ENCODE measurements at regions not wholly inside any gene's neighbourhood (a gene's known extent, or its start where the extent isn't known, plus 50 kb on each side); places are given as distances from the start of the nearest gene placed in this dataset.

DNA sequence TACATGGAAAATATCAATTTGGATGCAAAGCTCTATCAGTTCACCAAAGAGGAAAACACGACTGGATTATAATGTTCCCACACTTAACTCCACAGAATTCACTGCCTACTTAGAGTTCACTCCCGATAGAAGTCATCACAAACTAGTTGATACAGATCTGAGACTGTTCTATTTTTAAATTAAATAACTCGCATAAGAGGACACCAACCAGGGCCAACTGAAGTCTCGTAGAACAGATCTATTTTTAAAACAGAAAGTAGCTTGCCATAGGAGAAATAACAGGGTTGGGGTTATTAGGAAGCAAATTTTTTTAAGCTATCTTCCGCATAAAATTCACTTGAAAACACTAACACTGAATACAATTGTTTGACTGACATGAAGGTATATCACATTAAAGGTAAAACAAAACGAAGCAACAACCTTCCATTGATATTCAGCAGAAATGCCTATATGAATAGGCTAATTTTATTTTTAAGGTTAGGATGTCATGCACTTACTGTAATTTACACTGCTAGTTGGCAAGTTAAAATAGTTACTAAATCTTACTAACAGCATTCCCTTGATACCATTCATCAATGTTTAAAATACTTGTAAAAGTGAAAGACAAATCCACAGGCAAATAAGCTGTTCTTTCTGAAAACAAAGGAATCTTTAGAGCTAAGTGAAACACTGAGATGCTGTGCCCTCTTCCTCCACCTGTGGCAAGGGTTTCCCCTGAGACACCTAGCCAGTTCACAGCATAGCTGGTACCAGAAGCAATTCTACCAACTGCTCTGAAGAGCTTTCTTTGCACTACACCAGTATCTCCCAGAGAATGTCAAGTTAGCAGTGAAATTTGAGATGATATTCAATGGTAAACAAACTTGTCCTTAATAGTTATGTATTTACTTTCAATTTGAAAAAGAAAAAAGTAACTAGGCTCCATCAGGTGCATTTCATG lies 186.7 kb upstream of the ANK3 start:
- no peak for DNase-seq
- peak overlapping the region in 2 of 8 donors; percentile 9 for H3K4me3 ChIP-seq
- H3K36me3 ChIP-seq, result peaks cover 0 to 3% (median 0%) of the 10 kb centered on the region in 6 donors
- peaks cover 0 to 30% (median 2%) of the 10 kb centered on the region in 6 donors for H3K4me1 ChIP-seq
- no peak for TF ChIP-seq POLR2AphosphoS5 (IDR thresholded peaks at IDR 0.05)
- no peak for TF ChIP-seq CTCF (IDR thresholded peaks at IDR 0.05 in 8 of 11, conservative IDR thresholded peaks at IDR 0.05 in 3 of 11)
- TF ChIP-seq POLR2A (IDR thresholded peaks at IDR 0.05), result no peak
- 14 to 32% (median 18%) methylated on average over 6 of the region's 6 CpGs for WGBS, 5 donors
- peaks cover 0 to 8% (median 0%) of the 10 kb centered on the region in 8 donors for H3K9me3 ChIP-seq
- peaks cover 0 to 5% (median 0%) of the 10 kb centered on the region in 7 donors for H3K27me3 ChIP-seq (replicated peaks in 1 of 7)
- peak overlapping the region in 5 of 8 donors; percentile 24 to 50 (median 42) for H3K27ac ChIP-seq
- intact Hi-C loops (cut with DNase I; ENCODE audit: low total_unique reads), result no loop called here

DNA sequence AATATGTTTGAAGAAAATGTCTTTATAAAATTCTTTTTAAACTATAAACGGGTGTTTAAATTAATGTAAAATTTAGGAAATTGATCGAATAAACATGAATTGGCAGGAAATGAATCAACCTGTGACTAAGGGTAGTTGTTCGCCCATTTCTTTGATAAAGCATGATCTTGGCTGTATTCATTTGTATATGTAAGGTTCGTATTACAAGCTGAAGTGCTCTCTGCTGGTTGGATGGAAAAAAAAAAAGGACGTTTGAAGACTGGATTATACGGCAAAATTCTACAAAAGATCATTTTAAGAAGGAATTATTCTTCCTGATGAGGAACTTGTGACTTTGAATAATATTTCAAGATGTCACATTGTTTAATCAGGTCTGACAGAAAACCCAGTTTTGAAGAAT lies 185.4 kb upstream of the ANK3 start:
- intact Hi-C loops (cut with DNase I; ENCODE audit: low total_unique reads), result no loop called here
- no peak for DNase-seq
- Histone ChIP-seq H3K4me1 (peaks cover 0 to 30% (median 2%) of the 10 kb centered on the region in 6 donors), H3K4me3 (no peak overlapping the region), H3K36me3 (peaks cover 0 to 3% (median 0%) of the 10 kb centered on the region in 6 donors), H3K9me3 (peaks cover 0 to 8% (median 0%) of the 10 kb centered on the region in 8 donors), H3K27ac (no peak overlapping the region), H3K27me3 (replicated peaks in 1 of 7) (peaks cover 0 to 9% (median 0%) of the 10 kb centered on the region in 7 donors)
- 88 to 92% (median 89%) methylated on average over 6 of the region's 6 CpGs for WGBS, 5 donors
- no peak for TF ChIP-seq CTCF (IDR thresholded peaks at IDR 0.05 in 8 of 11, conservative IDR thresholded peaks at IDR 0.05 in 3 of 11)
- TF ChIP-seq POLR2AphosphoS5 (IDR thresholded peaks at IDR 0.05), result no peak
- TF ChIP-seq POLR2A (IDR thresholded peaks at IDR 0.05), result no peak

DNA sequence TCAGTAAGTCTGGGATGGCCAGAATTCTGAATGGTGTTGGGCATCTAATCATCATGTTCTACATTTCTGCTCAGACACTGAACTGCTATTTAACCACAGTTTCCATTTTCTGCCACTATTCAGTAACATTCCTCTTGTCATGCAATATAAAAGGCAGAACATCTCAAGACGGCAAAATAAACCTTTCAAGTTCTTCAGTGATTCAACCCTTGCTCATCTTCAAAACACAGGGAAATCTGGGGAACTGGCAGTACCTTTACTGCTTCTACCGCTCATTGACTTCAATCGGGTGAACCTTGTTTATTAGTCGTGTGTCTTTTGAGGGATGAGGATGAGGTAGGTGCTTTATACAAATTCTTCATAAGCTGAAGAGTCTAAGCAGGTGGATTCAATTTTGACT lies 184.7 kb upstream of the ANK3 start:
- peaks cover 0 to 30% (median 2%) of the 10 kb centered on the region in 6 donors for H3K4me1 ChIP-seq
- peaks cover 0 to 9% (median 0%) of the 10 kb centered on the region in 7 donors for H3K27me3 ChIP-seq (replicated peaks in 1 of 7)
- H3K27ac ChIP-seq, result no peak overlapping the region
- H3K9me3 ChIP-seq, result peaks cover 0 to 8% (median 0%) of the 10 kb centered on the region in 8 donors
- no peak for TF ChIP-seq POLR2A (IDR thresholded peaks at IDR 0.05)
- no peak for TF ChIP-seq POLR2AphosphoS5 (IDR thresholded peaks at IDR 0.05)
- no peak for TF ChIP-seq CTCF (IDR thresholded peaks at IDR 0.05 in 8 of 11, conservative IDR thresholded peaks at IDR 0.05 in 3 of 11)
- H3K36me3 ChIP-seq, result peaks cover 0 to 3% (median 0%) of the 10 kb centered on the region in 6 donors
- 94 to 97% (median 96%) methylated on average over 4 of the region's 4 CpGs for WGBS, 5 donors
- no peak overlapping the region for H3K4me3 ChIP-seq
- DNase-seq, result no peak
- intact Hi-C loops (cut with DNase I; ENCODE audit: low total_unique reads), result no loop called here

- H3K4me3 ChIP-seq, result no peak overlapping the region
- intact Hi-C loops (cut with DNase I; ENCODE audit: low total_unique reads), result no loop called here
- H3K27ac ChIP-seq, result no peak overlapping the region
- TF ChIP-seq POLR2A (IDR thresholded peaks at IDR 0.05) (no peak), CTCF (IDR thresholded peaks at IDR 0.05 in 8 of 11, conservative IDR thresholded peaks at IDR 0.05 in 3 of 11) (no peak), POLR2AphosphoS5 (IDR thresholded peaks at IDR 0.05) (no peak)
- H3K9me3 ChIP-seq, result peaks cover 0 to 8% (median 0%) of the 10 kb centered on the region in 8 donors
- peaks cover 0 to 3% (median 0%) of the 10 kb centered on the region in 6 donors for H3K36me3 ChIP-seq
- peaks cover 0 to 9% (median 0%) of the 10 kb centered on the region in 7 donors for H3K27me3 ChIP-seq (replicated peaks in 1 of 7)
- H3K4me1 ChIP-seq, result peaks cover 0 to 30% (median 2%) of the 10 kb centered on the region in 6 donors
- 63 to 85% (median 75%) methylated on average over 1 of the region's 1 CpG for WGBS, 5 donors
- DNase-seq, result no peak
Measured at GRCh38 chr10:60573336-60573735, 183.7 kb upstream of the ANK3 start.

Measured in spleen (tissue), 11 donors.